ENCODE measurements at regions not wholly inside any gene's neighbourhood (a gene's known extent, or its start where the extent isn't known, plus 50 kb on each side); places are given as distances from the start of the nearest gene placed in this dataset.
A peak's percentile ranks its signal among the peaks of the same experiment; 100 is the strongest.
"Not testable (repeated sequence)": the region's sequence is repeated elsewhere in the genome, so short reads cannot be mapped to it uniquely, and the experiment has no call there.

GRCh38 chr6:14373648-14374437 is 256.3 kb downstream of the CD83 start:
- no peak for DNase-seq

- no peak for DNase-seq
These were observed 258.4 kb downstream of the CD83 start for GRCh38 chr6:14375930-14376329.

GRCh38 chr6:14379568-14379967 is 262.0 kb downstream of the CD83 start:
- no peak for DNase-seq

- peak in 1 of 2 experiments; percentile 28 for DNase-seq
These were observed 262.7 kb downstream of the CD83 start for GRCh38 chr6:14380086-14380820.

- peak; percentile 58 to 86 for DNase-seq
These were observed 263.6 kb downstream of the CD83 start for GRCh38 chr6:14380901-14381828.

- DNase-seq: peak in 1 of 2 experiments; percentile 39
These were observed 264.5 kb downstream of the CD83 start for GRCh38 chr6:14381829-14382677.

- DNase-seq: no peak
These were observed 265.2 kb downstream of the CD83 start for GRCh38 chr6:14382678-14383236.

GRCh38 chr6:14383393-14384174 is 266.0 kb downstream of the CD83 start:
- no peak for DNase-seq

- DNase-seq: peak; percentile 86 to 98
These were observed 266.8 kb downstream of the CD83 start for GRCh38 chr6:14384175-14384949.

- no peak for DNase-seq
These were observed 268.7 kb downstream of the CD83 start for GRCh38 chr6:14386263-14386662.

GRCh38 chr6:14386668-14387067 is 269.1 kb downstream of the CD83 start:
- no peak for DNase-seq

- no peak for DNase-seq
These were observed 270.8 kb downstream of the CD83 start for GRCh38 chr6:14388371-14388770.

- DNase-seq: not testable (repeated sequence)
These were observed 272.2 kb downstream of the CD83 start for GRCh38 chr6:14389776-14390175.

- DNase-seq: no peak
These were observed 273.2 kb downstream of the CD83 start for GRCh38 chr6:14390805-14391204.

GRCh38 chr6:14393910-14394309 is 276.3 kb downstream of the CD83 start:
- peak in 1 of 2 experiments; percentile 6 for DNase-seq

GRCh38 chr6:14396392-14396791 is 278.8 kb downstream of the CD83 start:
- no peak for DNase-seq

GRCh38 chr6:14396826-14397517 is 279.4 kb downstream of the CD83 start:
- DNase-seq: no peak

- no peak for DNase-seq
These were observed 279.9 kb downstream of the CD83 start for GRCh38 chr6:14397518-14397901.

GRCh38 chr6:14398953-14399352 is 281.4 kb downstream of the CD83 start:
- no peak for DNase-seq

GRCh38 chr6:14399635-14400034 is 282.1 kb downstream of the CD83 start:
- DNase-seq: no peak
